ENCODE measurements at regions not wholly inside any gene's neighbourhood (a gene's known extent, or its start where the extent isn't known, plus 50 kb on each side); places are given as distances from the start of the nearest gene placed in this dataset.

GRCh38 chr2:196224756-196225155 lies 53.4 kb upstream of the STK17B start:
- TF ChIP-seq RAD21 (IDR thresholded peaks at IDR 0.05; ENCODE audit: low read depth), result no peak
- TF ChIP-seq CEBPB (IDR thresholded peaks at IDR 0.05), result no peak
- no peak for TF ChIP-seq YY1 (IDR thresholded peaks at IDR 0.05; ENCODE audit: low read depth)
- no peak for TF ChIP-seq TAF1 (IDR thresholded peaks at IDR 0.05; ENCODE audit: low read depth)
- no peak for TF ChIP-seq EP300 (IDR thresholded peaks at IDR 0.05; ENCODE audit: borderline replicate concordance)
- TF ChIP-seq TEAD4 (IDR thresholded peaks at IDR 0.05), result no peak
- TF ChIP-seq, protein P1, sequence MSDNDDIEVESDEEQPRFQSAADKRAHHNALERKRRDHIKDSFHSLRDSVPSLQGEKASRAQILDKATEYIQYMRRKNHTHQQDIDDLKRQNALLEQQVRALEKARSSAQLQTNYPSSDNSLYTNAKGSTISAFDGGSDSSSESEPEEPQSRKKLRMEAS (IDR thresholded peaks at IDR 0.05), result no peak
- TF ChIP-seq NFIC (IDR thresholded peaks at IDR 0.05), result no peak
- TF ChIP-seq, protein P2, sequence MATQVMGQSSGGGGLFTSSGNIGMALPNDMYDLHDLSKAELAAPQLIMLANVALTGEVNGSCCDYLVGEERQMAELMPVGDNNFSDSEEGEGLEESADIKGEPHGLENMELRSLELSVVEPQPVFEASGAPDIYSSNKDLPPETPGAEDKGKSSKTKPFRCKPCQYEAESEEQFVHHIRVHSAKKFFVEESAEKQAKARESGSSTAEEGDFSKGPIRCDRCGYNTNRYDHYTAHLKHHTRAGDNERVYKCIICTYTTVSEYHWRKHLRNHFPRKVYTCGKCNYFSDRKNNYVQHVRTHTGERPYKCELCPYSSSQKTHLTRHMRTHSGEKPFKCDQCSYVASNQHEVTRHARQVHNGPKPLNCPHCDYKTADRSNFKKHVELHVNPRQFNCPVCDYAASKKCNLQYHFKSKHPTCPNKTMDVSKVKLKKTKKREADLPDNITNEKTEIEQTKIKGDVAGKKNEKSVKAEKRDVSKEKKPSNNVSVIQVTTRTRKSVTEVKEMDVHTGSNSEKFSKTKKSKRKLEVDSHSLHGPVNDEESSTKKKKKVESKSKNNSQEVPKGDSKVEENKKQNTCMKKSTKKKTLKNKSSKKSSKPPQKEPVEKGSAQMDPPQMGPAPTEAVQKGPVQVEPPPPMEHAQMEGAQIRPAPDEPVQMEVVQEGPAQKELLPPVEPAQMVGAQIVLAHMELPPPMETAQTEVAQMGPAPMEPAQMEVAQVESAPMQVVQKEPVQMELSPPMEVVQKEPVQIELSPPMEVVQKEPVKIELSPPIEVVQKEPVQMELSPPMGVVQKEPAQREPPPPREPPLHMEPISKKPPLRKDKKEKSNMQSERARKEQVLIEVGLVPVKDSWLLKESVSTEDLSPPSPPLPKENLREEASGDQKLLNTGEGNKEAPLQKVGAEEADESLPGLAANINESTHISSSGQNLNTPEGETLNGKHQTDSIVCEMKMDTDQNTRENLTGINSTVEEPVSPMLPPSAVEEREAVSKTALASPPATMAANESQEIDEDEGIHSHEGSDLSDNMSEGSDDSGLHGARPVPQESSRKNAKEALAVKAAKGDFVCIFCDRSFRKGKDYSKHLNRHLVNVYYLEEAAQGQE (IDR thresholded peaks at IDR 0.05; ENCODE audit: low read depth), result no peak
- no peak for TF ChIP-seq FOXM1 (IDR thresholded peaks at IDR 0.05; ENCODE audit: borderline replicate concordance, low read depth)
- TF ChIP-seq ZBTB7A (IDR thresholded peaks at IDR 0.05; ENCODE audit: low read depth), result no peak
- no peak for TF ChIP-seq CREB1 (IDR thresholded peaks at IDR 0.05; ENCODE audit: low read depth)
- no peak for TF ChIP-seq EGR1 (IDR thresholded peaks at IDR 0.05)
- TF ChIP-seq, protein P3, sequence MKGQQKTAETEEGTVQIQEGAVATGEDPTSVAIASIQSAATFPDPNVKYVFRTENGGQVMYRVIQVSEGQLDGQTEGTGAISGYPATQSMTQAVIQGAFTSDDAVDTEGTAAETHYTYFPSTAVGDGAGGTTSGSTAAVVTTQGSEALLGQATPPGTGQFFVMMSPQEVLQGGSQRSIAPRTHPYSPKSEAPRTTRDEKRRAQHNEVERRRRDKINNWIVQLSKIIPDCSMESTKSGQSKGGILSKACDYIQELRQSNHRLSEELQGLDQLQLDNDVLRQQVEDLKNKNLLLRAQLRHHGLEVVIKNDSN (IDR thresholded peaks at IDR 0.05), result no peak
